Myocyte (in vitro differentiated cells): ENCODE measurements at regions not wholly inside any gene's neighbourhood (a gene's known extent, or its start where the extent isn't known, plus 50 kb on each side); places are given as distances from the start of the nearest gene placed in this dataset.

Experiments used
- DNase-seq: peaks from one replicate; pipeline ENCODE4 v3.0.0-alpha.2; 2012; ENCODE audit warnings: low read depth

GRCh38 chr7:113715981-113716856 is 202.6 kb downstream of the PPP1R3A start:
- DNase-seq, result peak; percentile 32

DNA sequence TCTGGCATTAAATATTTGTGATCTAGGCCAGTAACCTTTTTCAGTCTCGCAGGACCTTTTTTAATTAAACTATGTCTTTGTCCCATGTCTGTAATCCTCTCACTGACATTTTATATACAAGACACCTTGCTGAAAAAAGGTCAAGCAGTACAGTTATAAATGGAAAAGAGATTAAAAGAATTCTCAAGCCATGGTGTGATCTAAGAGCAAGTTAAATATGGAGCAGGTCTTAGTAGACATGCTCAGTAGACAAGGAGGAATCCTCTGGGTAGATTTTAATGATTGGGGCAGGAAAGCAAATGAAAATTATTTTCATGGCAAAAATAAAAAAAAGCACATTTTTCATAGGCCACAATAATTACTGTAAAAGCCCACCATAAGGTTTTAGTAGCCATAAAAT is 203.5 kb downstream of the PPP1R3A start:
- no peak for DNase-seq

DNA sequence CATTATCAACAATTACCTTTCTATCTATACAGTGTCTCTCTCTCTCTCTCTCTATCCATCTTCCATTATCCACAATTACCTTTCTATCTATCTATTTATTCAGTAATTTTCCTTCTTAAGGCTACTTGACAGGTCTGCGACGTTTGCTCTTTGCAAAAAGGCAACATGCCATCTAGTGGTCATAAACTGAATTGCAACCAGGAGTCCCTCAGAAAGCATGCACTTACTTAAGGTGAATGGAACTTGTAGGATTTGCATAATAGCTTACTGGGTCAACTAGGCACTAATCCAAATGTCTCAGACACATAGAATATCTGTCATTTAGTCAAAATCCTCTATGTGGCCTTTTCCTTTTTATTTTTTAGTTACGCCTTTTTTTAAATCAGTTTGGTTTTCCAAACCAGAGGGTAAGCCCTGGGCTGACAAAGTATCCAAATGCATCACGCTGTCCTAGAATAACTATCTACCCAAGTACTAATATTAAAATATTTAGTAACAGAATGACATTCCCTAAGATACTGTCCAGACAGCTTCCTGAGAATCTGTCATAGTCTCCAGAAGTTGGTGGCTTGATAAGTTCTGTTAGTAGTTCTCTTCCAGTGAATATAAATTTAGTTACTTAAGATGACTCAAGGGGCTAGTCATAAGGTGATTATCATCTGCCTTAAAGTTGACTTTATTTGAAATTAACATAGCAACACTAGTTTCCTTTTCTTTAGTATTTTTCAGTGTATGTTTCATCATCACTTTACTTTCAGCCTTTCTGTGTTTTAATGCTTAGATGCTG is 208.3 kb downstream of the PPP1R3A start:
- DNase-seq, result peak; percentile 90

DNA sequence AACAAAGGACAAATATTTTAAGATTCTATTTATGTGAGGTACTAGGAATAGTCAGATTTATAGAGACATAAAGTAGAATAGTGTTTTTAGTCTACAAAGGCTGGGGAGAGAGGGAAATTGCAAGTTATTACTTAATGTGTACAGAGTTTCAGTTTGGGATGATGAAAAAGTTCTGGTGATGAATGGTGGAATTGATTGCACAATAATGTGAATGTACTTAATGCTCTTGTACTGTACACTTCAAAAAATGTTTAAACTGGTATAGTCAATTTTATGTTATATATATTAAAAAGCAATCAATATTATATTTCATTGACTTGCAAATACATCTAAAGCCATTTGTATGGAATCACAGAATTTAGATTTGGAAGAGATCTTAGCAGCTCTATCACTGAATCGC is 213.4 kb downstream of the PPP1R3A start:
- DNase-seq, result no peak

DNA sequence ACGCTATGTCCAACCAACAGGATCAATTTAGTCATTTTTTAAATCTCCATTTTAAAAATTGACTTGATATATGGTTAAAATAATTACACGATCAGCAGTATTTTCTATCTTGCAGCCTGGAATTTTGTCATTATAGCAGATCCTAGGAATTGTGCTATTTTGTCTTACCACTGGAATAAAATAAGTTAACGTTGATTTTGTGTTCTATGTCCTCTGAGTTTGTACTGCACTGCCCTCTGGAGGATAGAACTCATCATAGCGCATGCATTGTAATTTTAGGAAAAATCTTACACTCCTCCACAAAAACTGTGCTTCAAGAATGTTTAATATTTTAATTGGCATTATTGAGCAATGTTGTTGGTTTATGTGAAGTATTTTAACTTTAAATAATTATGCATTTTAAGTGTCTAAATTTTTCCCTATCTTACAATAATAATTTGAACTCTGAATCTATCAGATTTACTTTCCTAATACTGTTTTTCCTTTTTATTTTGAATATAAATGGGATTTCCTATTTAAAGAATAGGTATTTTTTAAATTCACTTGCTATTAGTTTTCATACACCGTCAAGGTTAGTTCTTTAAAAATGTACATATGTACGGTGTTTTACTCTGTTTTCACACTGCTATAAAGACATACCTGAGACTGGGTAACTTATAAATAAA is 220.1 kb downstream of the PPP1R3A start:
- peak; percentile 71 for DNase-seq

GRCh38 chr7:113694149-113694548 is 224.7 kb downstream of the PPP1R3A start:
- no peak for DNase-seq

DNA sequence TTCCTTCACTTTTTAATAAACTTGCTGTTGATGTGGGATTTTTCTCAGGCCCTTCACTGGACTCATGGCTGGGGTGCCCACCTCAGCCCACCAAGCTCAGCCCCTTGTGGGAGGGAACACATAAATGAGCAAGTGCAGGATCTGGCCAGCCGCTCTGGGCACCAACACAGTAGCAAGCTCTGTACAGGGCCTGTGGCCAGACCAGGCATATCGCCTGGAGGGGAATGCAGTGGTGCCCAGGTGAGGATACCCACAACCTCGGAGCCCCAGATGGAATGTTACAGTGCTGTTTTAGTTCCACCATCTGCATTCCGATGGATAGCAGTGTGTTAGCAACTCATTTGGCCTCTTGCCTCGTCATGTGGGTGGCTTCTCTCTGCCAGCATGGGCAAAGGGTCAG is 234.6 kb downstream of the PPP1R3A start:
- no peak for DNase-seq

DNA sequence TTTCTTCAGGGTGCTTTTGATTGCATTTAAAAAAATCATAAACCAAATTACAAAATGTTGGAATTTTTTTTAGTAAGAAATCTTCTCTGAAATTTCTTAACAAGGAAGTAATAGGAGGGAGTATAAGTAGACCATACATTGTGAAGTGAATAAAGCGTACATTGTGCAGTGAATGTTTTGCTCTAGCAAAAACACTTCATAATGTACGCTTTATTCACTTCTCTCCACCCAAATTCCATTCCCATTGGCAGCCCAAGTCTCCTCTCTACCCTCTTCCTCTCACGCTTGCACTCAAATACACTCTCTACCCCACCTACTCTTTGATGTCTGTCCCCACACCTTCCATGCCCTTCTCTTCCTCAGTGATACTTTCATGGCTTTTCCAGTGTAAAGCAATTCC is 241.0 kb downstream of the PPP1R3A start:
- no peak for DNase-seq

DNA sequence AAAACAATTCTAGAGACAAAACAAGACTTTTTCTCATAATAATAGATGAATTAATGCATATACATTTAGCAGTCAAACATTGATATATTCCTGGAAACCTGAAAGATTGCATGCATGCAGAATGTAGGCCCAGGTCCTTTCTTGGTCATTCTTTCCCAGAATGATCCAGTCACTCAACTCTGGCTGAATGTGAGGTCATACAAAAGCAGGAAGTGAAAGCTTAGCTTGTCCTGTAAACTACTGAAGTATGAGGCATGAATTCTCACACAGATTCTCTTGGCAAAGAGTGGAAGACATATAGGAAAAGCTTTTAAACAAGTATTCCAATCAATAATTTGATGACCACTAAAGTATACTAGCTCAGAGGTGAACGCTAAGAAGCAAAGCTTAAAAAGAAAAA is 253.9 kb downstream of the PPP1R3A start:
- DNase-seq, result no peak

GRCh38 chr7:113659416-113659815 is 259.4 kb downstream of the PPP1R3A start:
- DNase-seq, result no peak

DNA sequence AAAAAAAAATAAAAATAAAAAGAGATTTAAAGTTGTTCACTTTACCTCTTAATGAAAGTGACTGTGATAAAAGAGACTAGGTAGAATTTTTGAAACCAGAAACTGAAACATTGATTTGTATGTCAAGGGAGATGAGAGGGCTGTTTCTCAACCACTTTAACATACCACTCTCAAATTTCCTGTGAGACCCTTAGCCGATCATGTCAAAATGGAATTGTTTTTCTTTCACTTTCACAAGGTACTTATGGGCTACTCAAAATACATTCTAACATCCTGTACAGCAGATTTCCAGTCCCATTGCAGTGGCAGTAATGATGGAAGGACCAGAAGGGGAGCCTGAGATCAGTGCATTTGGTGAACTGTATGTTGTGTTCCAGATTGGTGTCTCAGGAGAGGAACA is 261.2 kb downstream of the PPP1R3A start:
- DNase-seq, result no peak

DNA sequence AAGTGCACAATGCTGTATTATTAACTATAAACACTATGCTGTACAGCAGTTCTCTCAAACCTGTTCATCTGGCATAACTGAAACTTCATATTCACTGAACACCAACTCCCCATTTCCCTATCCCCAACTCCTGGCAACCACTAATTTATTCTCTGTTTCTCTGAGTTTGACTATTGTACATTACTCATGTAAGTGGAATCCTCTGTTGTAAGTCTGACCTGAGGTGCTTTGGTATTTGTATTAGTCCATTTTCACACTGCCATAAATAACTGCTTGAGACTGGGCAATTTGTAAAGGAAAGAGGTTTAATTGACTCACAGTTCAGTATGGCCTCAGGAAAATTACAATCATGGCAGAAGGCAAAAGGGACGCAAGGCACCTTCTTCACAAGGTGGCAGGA is 266.3 kb downstream of the PPP1R3A start:
- DNase-seq, result peak; percentile 26

- no peak for DNase-seq
Measured at GRCh38 chr7:113649556-113649955, 269.3 kb downstream of the PPP1R3A start.

DNA sequence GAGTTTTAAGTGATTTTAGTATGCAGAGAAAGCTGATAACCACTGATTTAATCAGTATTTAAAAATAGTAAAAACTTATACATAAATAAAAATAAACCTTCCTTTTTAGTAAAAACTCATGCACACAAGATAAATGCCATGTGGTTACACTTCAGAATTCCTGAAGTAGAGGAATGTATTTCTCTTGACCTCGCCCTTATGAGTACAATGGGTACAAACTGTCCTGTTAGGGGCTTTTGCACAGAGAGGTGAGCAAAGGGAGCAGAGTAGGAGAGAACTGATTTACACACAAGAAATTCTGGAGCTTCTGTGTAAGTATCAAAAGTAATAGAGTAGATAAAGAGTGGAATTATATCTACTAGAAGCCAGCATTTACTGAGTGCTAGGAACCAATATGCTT is 279.6 kb downstream of the PPP1R3A start:
- DNase-seq, result no peak

DNA sequence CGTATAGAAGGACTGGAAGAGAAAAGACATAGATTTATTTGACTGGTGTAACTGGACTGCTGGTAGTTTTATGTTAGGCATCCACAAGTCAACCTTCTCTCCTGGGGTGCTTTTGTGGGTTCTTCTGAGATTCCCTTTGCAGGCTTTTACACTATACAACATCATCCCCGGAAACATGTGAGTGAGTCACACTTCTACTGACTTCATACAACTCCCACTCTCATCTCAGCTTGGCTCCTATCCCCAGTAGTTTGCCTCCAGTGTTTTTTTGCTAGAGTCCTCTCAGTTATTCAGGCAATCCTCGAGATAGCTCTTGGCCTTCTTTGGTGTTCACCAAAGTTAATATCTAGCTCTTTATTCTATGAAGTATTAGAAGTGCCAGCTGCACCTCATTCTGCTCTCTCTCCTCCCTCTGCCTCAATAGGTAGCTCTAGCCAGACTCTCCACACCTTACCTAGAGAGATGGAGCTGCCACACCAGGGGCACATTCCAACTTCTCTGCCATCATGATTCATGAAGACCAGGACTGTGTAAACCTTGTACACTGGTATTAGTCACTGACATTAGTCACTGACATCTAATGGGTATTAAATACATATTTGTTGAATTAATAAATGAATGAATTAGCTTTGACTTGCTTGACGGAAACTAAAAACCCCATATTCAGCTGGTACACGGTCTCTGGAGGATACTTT is 281.9 kb downstream of the PPP1R3A start:
- peak; percentile 36 for DNase-seq

- DNase-seq, result no peak
Measured at GRCh38 chr7:113635492-113635891, 283.3 kb downstream of the PPP1R3A start.

- no peak for DNase-seq
Measured at GRCh38 chr7:113633073-113633472, 285.7 kb downstream of the PPP1R3A start.

GRCh38 chr7:113628948-113629847 is 289.6 kb downstream of the PPP1R3A start:
- no peak for DNase-seq

GRCh38 chr7:113625494-113626102 is 293.2 kb downstream of the PPP1R3A start:
- no peak for DNase-seq

DNA sequence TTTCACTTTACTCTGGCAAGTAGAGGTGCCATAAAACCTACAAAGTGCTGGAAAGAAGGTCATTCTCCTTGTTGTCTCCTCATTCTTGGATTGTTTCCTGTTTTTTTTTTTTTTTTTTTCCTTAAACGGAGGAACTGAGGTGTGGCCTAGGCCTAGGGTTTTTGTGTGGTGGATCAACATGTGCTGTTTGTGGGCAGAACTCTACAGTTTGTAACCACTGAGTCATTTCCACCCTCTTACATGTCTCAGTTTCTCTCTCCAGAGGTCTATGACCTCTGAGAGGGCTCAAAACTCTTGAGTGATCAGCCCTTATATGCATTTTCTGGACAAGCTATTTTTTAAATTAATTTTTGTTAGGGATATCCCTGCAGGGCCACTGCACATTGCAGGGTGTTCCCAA is 296.0 kb downstream of the PPP1R3A start:
- no peak for DNase-seq
